DND-41 (cell line): ENCODE measurements at regions not wholly inside any gene's neighbourhood (a gene's known extent, or its start where the extent isn't known, plus 50 kb on each side); places are given as distances from the start of the nearest gene placed in this dataset.

Experiments used
- CTCF ChIP-seq: IDR thresholded peaks from 2 replicates; pipeline ENCODE4 v1.5.1; 2012; ENCODE audit warnings: borderline replicate concordance, low read length, moderate library complexity, mild to moderate bottlenecking; ENCODE audit not compliant: poor library complexity, severe bottlenecking; ENCODE audit errors: extremely low read depth
- EZH2 ChIP-seq: IDR thresholded peaks from 3 replicates; pipeline ENCODE4 v1.6.1; 2012; ENCODE audit warnings: borderline replicate concordance, low read depth, mild to moderate bottlenecking, moderate library complexity, low read length, inconsistent platforms; ENCODE audit not compliant: severe bottlenecking

- no peak for TF ChIP-seq EZH2
- no peak for TF ChIP-seq CTCF
Observed at GRCh38 chr12:12007001-12007712, 63.6 kb upstream of the BCL2L14 start.
